Osteocyte (in vitro differentiated cells): ENCODE measurements at regions not wholly inside any gene's neighbourhood (a gene's known extent, or its start where the extent isn't known, plus 50 kb on each side); places are given as distances from the start of the nearest gene placed in this dataset.

Experiments
- DNase-seq: peaks from one replicate; pipeline ENCODE4 v3.0.0; 2021; ENCODE audit warnings: mixed read lengths; ENCODE audit not compliant: unreplicated experiment; ENCODE audit errors: extremely low spot score
- H3K27ac Mint-ChIP-seq: one replicate; pipeline ENCODE4 v1.8.0; 2021; ENCODE audit warnings: mild to moderate bottlenecking, mixed read lengths; ENCODE audit not compliant: unreplicated experiment
- H3K27me3 Mint-ChIP-seq: one replicate; pipeline ENCODE4 v1.8.0; 2021; ENCODE audit warnings: mixed read lengths; ENCODE audit not compliant: unreplicated experiment
- H3K36me3 Mint-ChIP-seq: one replicate; pipeline ENCODE4 v1.8.0; 2021; ENCODE audit warnings: mixed read lengths; ENCODE audit not compliant: unreplicated experiment
- H3K4me1 Mint-ChIP-seq: one replicate; pipeline ENCODE4 v1.8.0; 2021; ENCODE audit warnings: mixed read lengths; ENCODE audit not compliant: unreplicated experiment
- H3K4me3 Mint-ChIP-seq: one replicate; pipeline ENCODE4 v1.8.0; 2021; ENCODE audit warnings: mild to moderate bottlenecking, moderate library complexity, mixed read lengths; ENCODE audit not compliant: unreplicated experiment
- H3K9me3 Mint-ChIP-seq: one replicate; pipeline ENCODE4 v1.8.0; 2021; ENCODE audit warnings: mixed read lengths; ENCODE audit not compliant: unreplicated experiment
- TF ChIP-seq, protein P1 (sequence below): fragments of 200-600 bp; sonication (generic); IDR thresholded peaks from 2 replicates; pipeline ENCODE4 v1.5.0; 2021; ENCODE audit warnings: antibody characterized with exemption, mild to moderate bottlenecking, moderate library complexity

DNA sequence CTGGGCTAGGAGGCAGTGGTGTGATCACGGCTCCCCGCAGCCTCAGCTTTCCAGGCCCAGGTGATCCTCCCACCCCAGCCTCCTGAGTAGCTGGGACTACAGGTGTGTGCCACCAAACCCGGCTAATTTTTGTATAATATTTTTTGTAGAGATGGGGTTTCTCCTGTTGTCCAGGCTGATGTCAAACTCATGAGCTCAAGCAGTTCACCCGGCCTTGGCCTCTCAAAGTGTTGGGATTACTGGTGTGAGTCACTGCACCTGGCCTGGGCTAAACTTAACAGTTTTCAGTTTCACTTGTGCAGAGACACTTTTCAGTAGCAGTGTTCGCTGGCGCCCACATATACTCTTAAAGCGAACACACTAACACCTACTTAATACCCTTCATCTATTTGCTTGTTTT lies 205.6 kb upstream of the ZNF608 start:
- TF ChIP-seq, protein P1, sequence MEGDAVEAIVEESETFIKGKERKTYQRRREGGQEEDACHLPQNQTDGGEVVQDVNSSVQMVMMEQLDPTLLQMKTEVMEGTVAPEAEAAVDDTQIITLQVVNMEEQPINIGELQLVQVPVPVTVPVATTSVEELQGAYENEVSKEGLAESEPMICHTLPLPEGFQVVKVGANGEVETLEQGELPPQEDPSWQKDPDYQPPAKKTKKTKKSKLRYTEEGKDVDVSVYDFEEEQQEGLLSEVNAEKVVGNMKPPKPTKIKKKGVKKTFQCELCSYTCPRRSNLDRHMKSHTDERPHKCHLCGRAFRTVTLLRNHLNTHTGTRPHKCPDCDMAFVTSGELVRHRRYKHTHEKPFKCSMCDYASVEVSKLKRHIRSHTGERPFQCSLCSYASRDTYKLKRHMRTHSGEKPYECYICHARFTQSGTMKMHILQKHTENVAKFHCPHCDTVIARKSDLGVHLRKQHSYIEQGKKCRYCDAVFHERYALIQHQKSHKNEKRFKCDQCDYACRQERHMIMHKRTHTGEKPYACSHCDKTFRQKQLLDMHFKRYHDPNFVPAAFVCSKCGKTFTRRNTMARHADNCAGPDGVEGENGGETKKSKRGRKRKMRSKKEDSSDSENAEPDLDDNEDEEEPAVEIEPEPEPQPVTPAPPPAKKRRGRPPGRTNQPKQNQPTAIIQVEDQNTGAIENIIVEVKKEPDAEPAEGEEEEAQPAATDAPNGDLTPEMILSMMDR, result no peak
- Mint-ChIP-seq H3K9me3 (no peaks in the 10 kb centered on the region), H3K27me3 (no peaks in the 10 kb centered on the region), H3K27ac (no peak overlapping the region), H3K4me3 (no peak overlapping the region), H3K36me3 (no peaks in the 10 kb centered on the region), H3K4me1 (peaks cover 33% of the 10 kb centered on the region)
- no peak for DNase-seq

DNA sequence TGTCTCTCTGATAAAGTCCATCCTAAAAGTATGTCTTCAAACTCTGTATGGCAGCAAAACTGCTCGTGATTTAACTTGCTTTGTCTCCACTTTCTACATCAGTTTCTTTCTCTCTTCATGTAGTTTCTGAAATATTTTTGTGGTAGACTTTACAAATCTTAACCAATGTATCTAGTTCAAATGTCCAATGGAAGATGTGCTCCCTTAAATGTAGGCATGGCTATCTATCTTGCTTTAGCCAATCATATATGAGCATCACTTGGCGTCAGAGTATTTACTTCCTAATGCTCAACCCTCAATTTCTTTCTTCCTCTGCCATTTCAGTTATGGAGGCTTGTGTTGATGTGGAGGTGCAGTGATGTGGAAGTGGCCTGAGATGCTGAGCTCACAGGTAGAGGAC lies 206.1 kb upstream of the ZNF608 start:
- Mint-ChIP-seq H3K4me3 (no peak overlapping the region), H3K4me1 (peaks cover 33% of the 10 kb centered on the region), H3K36me3 (no peaks in the 10 kb centered on the region), H3K27me3 (no peaks in the 10 kb centered on the region), H3K9me3 (no peaks in the 10 kb centered on the region), H3K27ac (no peak overlapping the region)
- TF ChIP-seq, protein P1, result no peak
- no peak for DNase-seq

DNA sequence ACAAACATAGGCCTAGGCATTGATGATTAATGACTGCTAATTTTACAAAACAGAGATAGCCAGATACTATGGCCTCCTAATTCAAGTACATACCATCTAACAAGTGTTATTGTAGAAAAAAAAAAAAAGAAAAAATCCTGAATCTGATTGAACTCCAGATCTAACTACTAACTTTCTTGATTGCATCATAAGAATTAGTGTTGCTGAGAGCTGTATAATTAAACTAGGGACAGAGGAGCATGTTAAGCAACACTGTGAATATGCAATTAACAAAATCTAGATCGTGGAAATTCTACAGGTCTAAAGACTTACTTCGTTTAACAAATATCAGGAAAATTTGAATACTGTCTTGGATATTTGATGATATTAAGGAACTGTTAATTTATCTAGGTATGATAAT lies 208.3 kb upstream of the ZNF608 start:
- Mint-ChIP-seq H3K27me3 (no peaks in the 10 kb centered on the region), H3K4me3 (no peak overlapping the region)
- TF ChIP-seq, protein P1, result no peak

DNA sequence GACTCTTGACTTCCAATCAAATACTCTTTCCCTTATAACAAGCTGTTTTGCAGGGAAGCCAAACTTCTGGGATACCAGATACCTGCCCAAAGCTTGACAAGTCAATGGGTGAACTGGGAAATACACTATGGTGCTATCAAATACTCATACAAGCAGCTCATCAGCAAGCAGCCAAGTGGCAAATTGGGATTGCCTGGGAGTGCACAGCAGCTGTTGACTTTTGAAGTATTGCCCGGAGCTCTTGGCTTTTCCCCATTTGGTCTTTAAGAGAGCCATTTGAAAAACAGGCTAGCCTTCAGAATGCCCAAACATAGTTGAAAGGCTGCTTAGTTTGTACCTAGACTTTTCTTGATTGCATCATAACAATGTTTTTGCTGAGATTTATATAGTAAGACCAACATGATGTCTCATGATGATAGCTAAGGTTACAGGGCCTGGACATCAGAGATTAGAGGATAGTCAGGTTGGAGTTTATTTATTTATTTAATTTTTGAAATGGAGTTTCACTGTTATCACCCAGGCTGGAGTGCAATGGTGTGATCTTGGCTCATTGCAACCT lies 210.1 kb upstream of the ZNF608 start:
- H3K4me1 Mint-ChIP-seq, result peaks cover 2% of the 10 kb centered on the region

More for the DNA sequence above, 208.3 kb upstream of the ZNF608 start:
- Mint-ChIP-seq H3K36me3 (no peaks in the 10 kb centered on the region), H3K27ac (no peak overlapping the region), H3K4me1 (peaks cover 12% of the 10 kb centered on the region), H3K9me3 (no peaks in the 10 kb centered on the region)
- DNase-seq, result no peak

DNA sequence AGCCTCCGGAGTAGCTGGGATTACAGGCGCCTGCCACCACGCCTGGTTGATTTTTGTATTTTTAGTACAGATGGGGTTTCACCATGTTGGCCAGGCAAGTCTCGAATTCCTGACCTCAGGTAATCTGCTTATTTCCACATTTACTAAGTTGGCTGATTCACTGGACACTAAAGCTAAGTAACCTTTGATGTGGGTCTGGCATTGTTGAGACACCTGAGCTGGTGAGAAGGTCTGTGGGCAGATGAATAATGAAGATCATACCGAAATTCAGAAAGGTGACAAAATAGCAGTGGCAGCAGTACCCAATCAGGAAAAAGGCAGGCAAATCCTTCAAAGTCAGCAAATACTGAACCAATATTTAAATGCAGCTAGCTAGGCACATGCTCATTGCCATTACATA lies 210.6 kb upstream of the ZNF608 start:
- Mint-ChIP-seq H3K4me1 (peaks cover 2% of the 10 kb centered on the region), H3K4me3 (no peak overlapping the region), H3K27ac (no peak overlapping the region), H3K27me3 (no peaks in the 10 kb centered on the region), H3K36me3 (no peaks in the 10 kb centered on the region), H3K9me3 (no peaks in the 10 kb centered on the region)
- TF ChIP-seq, protein P1, result no peak
- DNase-seq, result no peak

More for the DNA sequence above, 210.1 kb upstream of the ZNF608 start:
- TF ChIP-seq, protein P1, result no peak
- Mint-ChIP-seq H3K36me3 (no peaks in the 10 kb centered on the region), H3K27me3 (no peaks in the 10 kb centered on the region), H3K27ac (no peak overlapping the region), H3K9me3 (no peaks in the 10 kb centered on the region), H3K4me3 (no peak overlapping the region)
- no peak for DNase-seq
